ENCODE measurements at regions not wholly inside any gene's neighbourhood (a gene's known extent, or its start where the extent isn't known, plus 50 kb on each side); places are given as distances from the start of the nearest gene placed in this dataset.

DNA sequence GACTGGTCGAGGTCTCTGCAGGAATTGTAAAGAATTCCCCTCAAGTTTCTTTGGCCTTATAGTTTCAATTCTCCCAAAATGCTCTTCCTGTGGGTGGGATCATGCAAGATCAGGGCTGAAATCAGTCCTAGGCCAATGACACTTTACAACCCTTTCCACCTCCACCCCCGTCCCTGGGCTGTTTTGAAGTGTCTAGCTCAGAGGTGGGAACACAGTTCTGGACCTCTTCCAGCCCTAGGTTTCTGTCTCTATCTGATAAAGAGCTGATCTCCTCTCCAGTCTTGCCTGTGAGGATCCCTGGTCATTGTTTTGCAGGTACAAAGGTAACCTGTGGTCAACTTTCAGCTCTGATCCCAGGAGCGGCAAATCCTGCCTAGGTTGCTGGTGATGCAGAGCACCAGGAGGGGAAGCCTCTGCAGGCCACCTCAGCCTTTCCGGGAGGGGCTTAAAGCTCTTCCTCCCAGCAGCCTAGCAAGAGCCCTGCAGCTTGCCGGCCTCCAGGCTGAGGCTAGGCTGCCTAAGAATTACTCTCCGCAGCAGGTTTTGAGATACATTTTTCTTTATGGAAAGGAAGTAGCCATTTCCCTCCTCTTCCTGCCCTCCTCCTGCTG, 69.8 kb upstream of the WIPF1 start:
- DNase-seq (ENCODE audit: low read depth in 2 of 2) = no peak
- Histone ChIP-seq H3K9me3 (ENCODE audit: control insufficient read depth, insufficient read depth, low read depth, low read length) (no peaks in the 10 kb centered on the region), H4K20me1 (ENCODE audit: control insufficient read depth, extremely low read depth, insufficient read depth, low read length) (no peaks in the 10 kb centered on the region), H3K79me2 (ENCODE audit: control insufficient read depth, insufficient read depth, low read length) (no peaks in the 10 kb centered on the region), H3K9ac (ENCODE audit: insufficient read depth, low read length) (no peak overlapping the region), H3K36me3 (ENCODE audit: control insufficient read depth, insufficient read depth, low read length) (no peaks in the 10 kb centered on the region), H3K27ac (ENCODE audit: insufficient read depth, low read length) (no peak overlapping the region), H2AFZ (ENCODE audit: low read length) (no peak overlapping the region), H3K4me2 (ENCODE audit: extremely low read depth, insufficient read depth, low read length) (no peak overlapping the region), H3K27me3 (ENCODE audit: control insufficient read depth, insufficient read depth, low read length) (no peaks in the 10 kb centered on the region), H3K4me1 (ENCODE audit: control insufficient read depth, extremely low read depth, insufficient read depth, low read length) (peaks cover 10% of the 10 kb centered on the region), H3K4me3 (replicated peaks in 1 of 4; ENCODE audit: control extremely low read depth in 1 of 4, insufficient read depth in 1 of 4, low read depth in 3 of 4, low read length in 4 of 4) (no peak overlapping the region)
- TF ChIP-seq, protein P1, sequence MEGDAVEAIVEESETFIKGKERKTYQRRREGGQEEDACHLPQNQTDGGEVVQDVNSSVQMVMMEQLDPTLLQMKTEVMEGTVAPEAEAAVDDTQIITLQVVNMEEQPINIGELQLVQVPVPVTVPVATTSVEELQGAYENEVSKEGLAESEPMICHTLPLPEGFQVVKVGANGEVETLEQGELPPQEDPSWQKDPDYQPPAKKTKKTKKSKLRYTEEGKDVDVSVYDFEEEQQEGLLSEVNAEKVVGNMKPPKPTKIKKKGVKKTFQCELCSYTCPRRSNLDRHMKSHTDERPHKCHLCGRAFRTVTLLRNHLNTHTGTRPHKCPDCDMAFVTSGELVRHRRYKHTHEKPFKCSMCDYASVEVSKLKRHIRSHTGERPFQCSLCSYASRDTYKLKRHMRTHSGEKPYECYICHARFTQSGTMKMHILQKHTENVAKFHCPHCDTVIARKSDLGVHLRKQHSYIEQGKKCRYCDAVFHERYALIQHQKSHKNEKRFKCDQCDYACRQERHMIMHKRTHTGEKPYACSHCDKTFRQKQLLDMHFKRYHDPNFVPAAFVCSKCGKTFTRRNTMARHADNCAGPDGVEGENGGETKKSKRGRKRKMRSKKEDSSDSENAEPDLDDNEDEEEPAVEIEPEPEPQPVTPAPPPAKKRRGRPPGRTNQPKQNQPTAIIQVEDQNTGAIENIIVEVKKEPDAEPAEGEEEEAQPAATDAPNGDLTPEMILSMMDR (conservative IDR thresholded peaks at IDR 0.05 in 1 of 2, IDR thresholded peaks at IDR 0.05 in 1 of 2; ENCODE audit: low read depth in 1 of 2, low read length in 2 of 2) = no peak
- no peak for TF ChIP-seq EZH2 (IDR thresholded peaks at IDR 0.05; ENCODE audit: low read length, missing control alignments)

DNA sequence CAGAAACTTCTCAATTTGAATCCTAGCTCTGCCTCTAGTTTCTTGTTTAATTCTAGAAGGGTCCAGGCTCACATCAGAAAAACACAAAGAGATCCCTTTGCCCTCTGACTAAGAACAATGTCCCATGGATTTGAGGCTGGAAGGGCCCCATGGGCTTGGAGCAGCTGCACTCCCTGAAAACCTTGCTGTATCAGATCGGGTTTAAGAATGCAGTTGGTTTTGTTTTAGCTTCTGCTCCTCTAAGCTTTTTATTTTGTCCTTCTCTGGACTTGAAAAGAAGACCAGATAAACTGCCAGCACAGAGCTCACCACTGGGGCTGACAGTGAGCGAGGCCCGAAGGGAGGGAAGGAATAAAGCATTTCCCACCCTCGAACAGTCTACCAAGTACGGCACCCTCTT, 69.2 kb upstream of the WIPF1 start:
- Histone ChIP-seq H3K4me1 (ENCODE audit: control insufficient read depth, extremely low read depth, insufficient read depth, low read length) (peaks cover 10% of the 10 kb centered on the region), H2AFZ (ENCODE audit: low read length) (no peak overlapping the region), H4K20me1 (ENCODE audit: control insufficient read depth, extremely low read depth, insufficient read depth, low read length) (no peaks in the 10 kb centered on the region), H3K4me2 (ENCODE audit: extremely low read depth, insufficient read depth, low read length) (no peak overlapping the region), H3K9me3 (ENCODE audit: control insufficient read depth, insufficient read depth, low read depth, low read length) (no peaks in the 10 kb centered on the region), H3K9ac (ENCODE audit: insufficient read depth, low read length) (no peak overlapping the region), H3K4me3 (replicated peaks in 1 of 4; ENCODE audit: control extremely low read depth in 1 of 4, insufficient read depth in 1 of 4, low read depth in 3 of 4, low read length in 4 of 4) (no peak overlapping the region), H3K36me3 (ENCODE audit: control insufficient read depth, insufficient read depth, low read length) (no peaks in the 10 kb centered on the region), H3K27ac (ENCODE audit: insufficient read depth, low read length) (no peak overlapping the region), H3K79me2 (ENCODE audit: control insufficient read depth, insufficient read depth, low read length) (no peaks in the 10 kb centered on the region), H3K27me3 (ENCODE audit: control insufficient read depth, insufficient read depth, low read length) (no peaks in the 10 kb centered on the region)
- TF ChIP-seq, protein P1 (conservative IDR thresholded peaks at IDR 0.05 in 1 of 2, IDR thresholded peaks at IDR 0.05 in 1 of 2; ENCODE audit: low read depth in 1 of 2, low read length in 2 of 2) = no peak
- no peak for TF ChIP-seq EZH2 (IDR thresholded peaks at IDR 0.05; ENCODE audit: low read length, missing control alignments)
- no peak for DNase-seq (ENCODE audit: low read depth in 2 of 2)

DNA sequence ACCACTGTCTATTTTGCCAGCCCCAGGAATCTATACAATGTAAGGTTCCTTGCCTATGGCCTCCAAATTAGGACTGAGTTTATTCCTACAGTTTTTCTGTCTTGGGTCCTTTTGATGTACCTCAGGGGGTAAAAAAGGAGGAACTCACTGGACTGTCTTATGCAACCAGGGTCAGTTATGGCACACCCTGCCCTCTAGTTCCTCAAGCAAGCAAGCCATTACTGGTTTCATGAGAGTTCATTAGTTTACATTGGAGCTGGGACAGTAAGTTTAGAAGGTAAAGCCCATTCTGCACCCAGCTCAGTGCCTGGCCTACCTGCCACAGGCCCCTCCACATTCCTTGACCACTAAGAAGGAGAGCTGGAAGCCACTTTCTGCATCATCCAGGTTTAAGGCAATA, 68.7 kb upstream of the WIPF1 start:
- Histone ChIP-seq H3K4me3 (replicated peaks in 1 of 4; ENCODE audit: control extremely low read depth in 1 of 4, insufficient read depth in 1 of 4, low read depth in 3 of 4, low read length in 4 of 4) (no peak overlapping the region), H3K79me2 (ENCODE audit: control insufficient read depth, insufficient read depth, low read length) (no peaks in the 10 kb centered on the region), H3K27ac (ENCODE audit: insufficient read depth, low read length) (no peak overlapping the region), H3K4me1 (ENCODE audit: control insufficient read depth, extremely low read depth, insufficient read depth, low read length) (peaks cover 10% of the 10 kb centered on the region), H3K4me2 (ENCODE audit: extremely low read depth, insufficient read depth, low read length) (no peak overlapping the region), H3K36me3 (ENCODE audit: control insufficient read depth, insufficient read depth, low read length) (no peaks in the 10 kb centered on the region), H3K27me3 (ENCODE audit: control insufficient read depth, insufficient read depth, low read length) (no peaks in the 10 kb centered on the region), H2AFZ (ENCODE audit: low read length) (no peak overlapping the region), H4K20me1 (ENCODE audit: control insufficient read depth, extremely low read depth, insufficient read depth, low read length) (no peaks in the 10 kb centered on the region), H3K9ac (ENCODE audit: insufficient read depth, low read length) (no peak overlapping the region), H3K9me3 (ENCODE audit: control insufficient read depth, insufficient read depth, low read depth, low read length) (no peaks in the 10 kb centered on the region)
- TF ChIP-seq, protein P1 (conservative IDR thresholded peaks at IDR 0.05 in 1 of 2, IDR thresholded peaks at IDR 0.05 in 1 of 2; ENCODE audit: low read depth in 1 of 2, low read length in 2 of 2) = no peak
- TF ChIP-seq EZH2 (IDR thresholded peaks at IDR 0.05; ENCODE audit: low read length, missing control alignments) = no peak
- DNase-seq (ENCODE audit: low read depth in 2 of 2) = no peak
